ENCODE measurements at regions not wholly inside any gene's neighbourhood (a gene's known extent, or its start where the extent isn't known, plus 50 kb on each side); places are given as distances from the start of the nearest gene placed in this dataset.
A peak's percentile ranks its signal among the peaks of the same experiment; 100 is the strongest.
"Not testable (repeated sequence)": the region's sequence is repeated elsewhere in the genome, so short reads cannot be mapped to it uniquely, and the experiment has no call there.

- DNase-seq (ENCODE audit: low spot score), result no peak
Observed at GRCh38 chr9:124084087-124084486, 72.5 kb downstream of the LHX2 start.

GRCh38 chr9:124087226-124087625, 75.7 kb downstream of the LHX2 start:
- no peak for DNase-seq (ENCODE audit: low spot score)

- no peak for DNase-seq (ENCODE audit: low spot score)
Observed at GRCh38 chr9:124088476-124088837, 76.9 kb downstream of the LHX2 start.

- DNase-seq (ENCODE audit: low spot score), result not testable (repeated sequence)
Observed at GRCh38 chr9:124089631-124090488, 78.3 kb downstream of the LHX2 start.

- no peak for DNase-seq (ENCODE audit: low spot score)
Observed at GRCh38 chr9:124098141-124098905, 86.8 kb downstream of the LHX2 start.

- DNase-seq (ENCODE audit: low spot score), result no peak
Observed at GRCh38 chr9:124099860-124100259, 88.3 kb downstream of the LHX2 start.

- DNase-seq (ENCODE audit: low spot score), result no peak
Observed at GRCh38 chr9:124101215-124101968, 89.8 kb downstream of the LHX2 start.

- no peak for DNase-seq (ENCODE audit: low spot score)
Observed at GRCh38 chr9:124101969-124102345, 90.4 kb downstream of the LHX2 start.

GRCh38 chr9:124102363-124102762, 90.8 kb downstream of the LHX2 start:
- DNase-seq (ENCODE audit: low spot score), result no peak

GRCh38 chr9:124105266-124105665, 93.7 kb downstream of the LHX2 start:
- DNase-seq (ENCODE audit: low spot score), result no peak

GRCh38 chr9:124108216-124108615, 96.6 kb downstream of the LHX2 start:
- DNase-seq (ENCODE audit: low spot score), result no peak

GRCh38 chr9:124110307-124110915, 98.8 kb downstream of the LHX2 start:
- DNase-seq (ENCODE audit: low spot score), result peak; percentile 7

- no peak for DNase-seq (ENCODE audit: low spot score)
Observed at GRCh38 chr9:124116683-124117363, 105.3 kb downstream of the LHX2 start.

GRCh38 chr9:124118894-124119293, 107.3 kb downstream of the LHX2 start:
- DNase-seq (ENCODE audit: low spot score), result no peak

- DNase-seq (ENCODE audit: low spot score), result no peak
Observed at GRCh38 chr9:124120272-124120671, 108.7 kb downstream of the LHX2 start.

GRCh38 chr9:124121725-124122124, 110.2 kb downstream of the LHX2 start:
- no peak for DNase-seq (ENCODE audit: low spot score)

GRCh38 chr9:124122321-124122720, 110.8 kb downstream of the LHX2 start:
- DNase-seq (ENCODE audit: low spot score), result no peak

- no peak for DNase-seq (ENCODE audit: low spot score)
Observed at GRCh38 chr9:124122813-124123462, 111.4 kb downstream of the LHX2 start.

- not testable (repeated sequence) for DNase-seq (ENCODE audit: low spot score)
Observed at GRCh38 chr9:124123621-124124020, 112.1 kb downstream of the LHX2 start.

GRCh38 chr9:124124729-124125650, 113.4 kb downstream of the LHX2 start:
- DNase-seq (ENCODE audit: low spot score), result no peak
